HFFc6 (cell line): ENCODE measurements at regions not wholly inside any gene's neighbourhood (a gene's known extent, or its start where the extent isn't known, plus 50 kb on each side); places are given as distances from the start of the nearest gene placed in this dataset.

Experiments
- DNase-seq: peaks from one replicate; pipeline ENCODE4 v3.0.0-alpha.2; 2018
- H3K27ac Mint-ChIP-seq: 2 replicates; pipeline ENCODE4 v1.8.0; 2020; ENCODE audit warnings: mild to moderate bottlenecking, mixed read lengths
- H3K27me3 Mint-ChIP-seq: 2 replicates; pipeline ENCODE4 v1.8.0; 2021; ENCODE audit warnings: mild to moderate bottlenecking, moderate library complexity, mixed read lengths; ENCODE audit not compliant: insufficient read depth
- H3K36me3 Mint-ChIP-seq: 2 replicates; pipeline ENCODE4 v1.8.0; 2021; ENCODE audit warnings: low read depth, mixed read lengths
- H3K4me1 Mint-ChIP-seq: 2 replicates; pipeline ENCODE4 v1.8.0; 2020; ENCODE audit warnings: low read depth, mixed read lengths
- H3K4me3 Mint-ChIP-seq: 2 replicates; pipeline ENCODE4 v1.8.0; 2020; ENCODE audit warnings: mild to moderate bottlenecking, moderate library complexity, mixed read lengths
- H3K9me3 Mint-ChIP-seq: 2 replicates; pipeline ENCODE4 v1.8.0; 2020; ENCODE audit warnings: mild to moderate bottlenecking, mixed read lengths
- CTCF ChIP-seq: fragments of 200-600 bp; sonication (generic); IDR thresholded peaks from 2 replicates; pipeline ENCODE4 v1.5.0; 2021; ENCODE audit warnings: antibody characterized with exemption, mild to moderate bottlenecking

GRCh38 chr15:62816342-62817069 lies 226.0 kb upstream of the TPM1 start:
- no peak overlapping the region for H3K27ac Mint-ChIP-seq
- DNase-seq, result no peak
- H3K27me3 Mint-ChIP-seq, result peaks cover 2% of the 10 kb centered on the region; the same call in 1 of the 2 replicates

GRCh38 chr15:62818691-62819090 lies 223.9 kb upstream of the TPM1 start:
- H3K36me3 Mint-ChIP-seq, result peaks cover 28% of the 10 kb centered on the region
- no peak for DNase-seq
- H3K27me3 Mint-ChIP-seq, result no peaks in the 10 kb centered on the region; the same call in 1 of the 2 replicates
- TF ChIP-seq CTCF, result no peak
- H3K4me3 Mint-ChIP-seq, result no peak overlapping the region
- no peak overlapping the region for H3K27ac Mint-ChIP-seq
- no peaks in the 10 kb centered on the region for H3K9me3 Mint-ChIP-seq
- H3K4me1 Mint-ChIP-seq, result peaks cover 19% of the 10 kb centered on the region

More at GRCh38 chr15:62816342-62817069, 226.0 kb upstream of the TPM1 start:
- H3K4me3 Mint-ChIP-seq, result no peak overlapping the region
- peaks cover 29% of the 10 kb centered on the region for H3K36me3 Mint-ChIP-seq
- no peaks in the 10 kb centered on the region for H3K9me3 Mint-ChIP-seq
- peaks cover 11% of the 10 kb centered on the region for H3K4me1 Mint-ChIP-seq
- TF ChIP-seq CTCF, result no peak

- Mint-ChIP-seq H3K36me3 (peaks cover 24% of the 10 kb centered on the region), H3K4me3 (no peak overlapping the region), H3K4me1 (peaks cover 32% of the 10 kb centered on the region), H3K9me3 (no peaks in the 10 kb centered on the region), H3K27me3 (no peaks in the 10 kb centered on the region; the same call in 1 of the 2 replicates), H3K27ac (no peak overlapping the region)
- no peak for TF ChIP-seq CTCF
- no peak for DNase-seq
These were observed 221.0 kb upstream of the TPM1 start for GRCh38 chr15:62821384-62822131.

GRCh38 chr15:62822228-62822627 lies 220.3 kb upstream of the TPM1 start:
- Mint-ChIP-seq H3K9me3 (no peaks in the 10 kb centered on the region), H3K27ac (no peak overlapping the region), H3K4me3 (no peak overlapping the region), H3K4me1 (peaks cover 31% of the 10 kb centered on the region), H3K36me3 (peaks cover 29% of the 10 kb centered on the region), H3K27me3 (no peaks in the 10 kb centered on the region; the same call in 1 of the 2 replicates)
- DNase-seq, result no peak
- TF ChIP-seq CTCF, result no peak

GRCh38 chr15:62823561-62823960 lies 219.0 kb upstream of the TPM1 start:
- Mint-ChIP-seq H3K9me3 (no peaks in the 10 kb centered on the region), H3K4me1 (peaks cover 37% of the 10 kb centered on the region), H3K27me3 (no peaks in the 10 kb centered on the region; the same call in 1 of the 2 replicates), H3K27ac (peak overlapping the region; percentile 77; the same call in 1 of the 2 replicates), H3K4me3 (peak overlapping the region; percentile 65; the same call in 1 of the 2 replicates), H3K36me3 (peaks cover 33% of the 10 kb centered on the region)
- TF ChIP-seq CTCF, result no peak
- DNase-seq, result no peak
